ENCODE measurements at regions not wholly inside any gene's neighbourhood (a gene's known extent, or its start where the extent isn't known, plus 50 kb on each side); places are given as distances from the start of the nearest gene placed in this dataset.

GRCh38 chr3:80263260-80263659 lies 495.5 kb upstream of the ROBO1 start:
- WGBS, 3 donors = 44 to 50% (median 45%) methylated on average over 3 of the region's 3 CpGs
- DNase-seq = no peak
- Histone ChIP-seq H3K36me3 (no peaks in the 10 kb centered on the region), H3K27ac (no peak overlapping the region), H3K4me3 (no peak overlapping the region), H3K4me1 (ENCODE audit: insufficient read depth) (no peaks in the 10 kb centered on the region), H3K27me3 (no peaks in the 10 kb centered on the region), H3K9me3 (no peaks in the 10 kb centered on the region)
- TF ChIP-seq POLR2A (IDR thresholded peaks at IDR 0.05) (no peak), CTCF (IDR thresholded peaks at IDR 0.05) (no peak), EP300 (IDR thresholded peaks at IDR 0.05) (no peak)
- intact Hi-C loops (cut with DNase I) = no loop called here

GRCh38 chr3:80261082-80261481 lies 493.3 kb upstream of the ROBO1 start:
- Histone ChIP-seq H3K27me3 (no peaks in the 10 kb centered on the region), H3K4me3 (no peak overlapping the region), H3K27ac (no peak overlapping the region), H3K36me3 (no peaks in the 10 kb centered on the region), H3K9me3 (no peaks in the 10 kb centered on the region), H3K4me1 (ENCODE audit: insufficient read depth) (no peaks in the 10 kb centered on the region)
- no peak for DNase-seq
- TF ChIP-seq CTCF (IDR thresholded peaks at IDR 0.05) (no peak), POLR2A (IDR thresholded peaks at IDR 0.05) (no peak), EP300 (IDR thresholded peaks at IDR 0.05) (no peak)
- intact Hi-C loops (cut with DNase I) = no loop called here

GRCh38 chr3:80259736-80260135 lies 491.9 kb upstream of the ROBO1 start:
- WGBS, 3 donors = 73 to 79% (median 77%) methylated on average over 4 of the region's 4 CpGs
- no peaks in the 10 kb centered on the region for H3K27me3 ChIP-seq
- H3K9me3 ChIP-seq = no peaks in the 10 kb centered on the region
- TF ChIP-seq EP300 (IDR thresholded peaks at IDR 0.05) = no peak
- H3K36me3 ChIP-seq = no peaks in the 10 kb centered on the region
- H3K4me3 ChIP-seq = no peak overlapping the region
- H3K27ac ChIP-seq = no peak overlapping the region
- DNase-seq = no peak
- no peaks in the 10 kb centered on the region for H3K4me1 ChIP-seq (ENCODE audit: insufficient read depth)
- intact Hi-C loops (cut with DNase I) = no loop called here

- no peaks in the 10 kb centered on the region for H3K9me3 ChIP-seq
- H3K27ac ChIP-seq = no peak overlapping the region
- no peak for DNase-seq
- H3K27me3 ChIP-seq = no peaks in the 10 kb centered on the region
- WGBS, 3 donors = 96 to 100% (median 97%) methylated on average over 2 of the region's 2 CpGs
- H3K36me3 ChIP-seq = no peaks in the 10 kb centered on the region
- intact Hi-C loops (cut with DNase I) = no loop called here
- H3K4me1 ChIP-seq (ENCODE audit: insufficient read depth) = no peaks in the 10 kb centered on the region
- no peak overlapping the region for H3K4me3 ChIP-seq
- TF ChIP-seq POLR2A (IDR thresholded peaks at IDR 0.05) (no peak), CTCF (IDR thresholded peaks at IDR 0.05) (no peak), EP300 (IDR thresholded peaks at IDR 0.05) (no peak)
Measured at GRCh38 chr3:80252113-80252512, 484.3 kb upstream of the ROBO1 start.

GRCh38 chr3:80247766-80248165 lies 480.0 kb upstream of the ROBO1 start:
- WGBS, 3 donors = 86 to 92% (median 89%) methylated on average over 3 of the region's 3 CpGs
- no peaks in the 10 kb centered on the region for H3K27me3 ChIP-seq
- no peak overlapping the region for H3K27ac ChIP-seq
- no peak for DNase-seq
- no peaks in the 10 kb centered on the region for H3K9me3 ChIP-seq
- no peaks in the 10 kb centered on the region for H3K36me3 ChIP-seq
- no peak overlapping the region for H3K4me3 ChIP-seq
- TF ChIP-seq EP300 (IDR thresholded peaks at IDR 0.05) (no peak), POLR2A (IDR thresholded peaks at IDR 0.05) (no peak), CTCF (IDR thresholded peaks at IDR 0.05) (no peak)
- H3K4me1 ChIP-seq (ENCODE audit: insufficient read depth) = no peaks in the 10 kb centered on the region
- intact Hi-C loops (cut with DNase I) = no loop called here

Measured in ovary (tissue), 7 donors.